ENCODE measurements at regions not wholly inside any gene's neighbourhood (a gene's known extent, or its start where the extent isn't known, plus 50 kb on each side); places are given as distances from the start of the nearest gene placed in this dataset.

DNA sequence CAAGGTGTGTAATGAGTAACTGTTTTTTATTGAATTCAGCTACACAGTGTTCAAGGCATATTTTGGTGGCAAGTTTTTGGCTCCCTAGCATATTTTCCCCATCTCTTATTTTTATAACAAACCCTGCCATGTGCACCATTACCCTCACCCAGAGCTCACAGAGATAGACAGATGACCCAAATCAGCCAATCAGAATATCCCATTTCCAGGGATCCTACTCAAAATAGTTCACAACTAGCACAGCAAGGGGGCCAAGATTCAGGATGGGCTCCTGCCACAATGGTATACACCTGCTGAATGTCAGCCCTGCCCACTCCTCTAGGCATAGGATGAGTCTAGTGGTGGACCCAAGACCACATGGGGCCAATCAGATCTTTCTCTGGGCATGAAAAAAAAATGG, 78.8 kb upstream of the SETMAR start:
- H3K27ac ChIP-seq (replicated peaks) = no peak overlapping the region
- H3K4me3 ChIP-seq = no peak overlapping the region
- H3K36me3 ChIP-seq = no peaks in the 10 kb centered on the region
- no peaks in the 10 kb centered on the region for H3K9me3 ChIP-seq (replicated peaks)
- intact Hi-C loops (cut with micrococcal nuclease) = no loop called here
- H3K27me3 ChIP-seq (ENCODE audit: low read depth) = no peaks in the 10 kb centered on the region
- no peak for DNase-seq
- no peaks in the 10 kb centered on the region for H3K4me1 ChIP-seq
- TF ChIP-seq, protein P1, sequence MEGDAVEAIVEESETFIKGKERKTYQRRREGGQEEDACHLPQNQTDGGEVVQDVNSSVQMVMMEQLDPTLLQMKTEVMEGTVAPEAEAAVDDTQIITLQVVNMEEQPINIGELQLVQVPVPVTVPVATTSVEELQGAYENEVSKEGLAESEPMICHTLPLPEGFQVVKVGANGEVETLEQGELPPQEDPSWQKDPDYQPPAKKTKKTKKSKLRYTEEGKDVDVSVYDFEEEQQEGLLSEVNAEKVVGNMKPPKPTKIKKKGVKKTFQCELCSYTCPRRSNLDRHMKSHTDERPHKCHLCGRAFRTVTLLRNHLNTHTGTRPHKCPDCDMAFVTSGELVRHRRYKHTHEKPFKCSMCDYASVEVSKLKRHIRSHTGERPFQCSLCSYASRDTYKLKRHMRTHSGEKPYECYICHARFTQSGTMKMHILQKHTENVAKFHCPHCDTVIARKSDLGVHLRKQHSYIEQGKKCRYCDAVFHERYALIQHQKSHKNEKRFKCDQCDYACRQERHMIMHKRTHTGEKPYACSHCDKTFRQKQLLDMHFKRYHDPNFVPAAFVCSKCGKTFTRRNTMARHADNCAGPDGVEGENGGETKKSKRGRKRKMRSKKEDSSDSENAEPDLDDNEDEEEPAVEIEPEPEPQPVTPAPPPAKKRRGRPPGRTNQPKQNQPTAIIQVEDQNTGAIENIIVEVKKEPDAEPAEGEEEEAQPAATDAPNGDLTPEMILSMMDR (IDR thresholded peaks at IDR 0.05; ENCODE audit: borderline replicate concordance) = no peak

- Histone ChIP-seq H3K27ac (replicated peaks) (no peak overlapping the region), H3K4me3 (no peak overlapping the region), H3K9me3 (replicated peaks) (no peaks in the 10 kb centered on the region), H3K36me3 (no peaks in the 10 kb centered on the region), H3K27me3 (ENCODE audit: low read depth) (no peaks in the 10 kb centered on the region), H3K4me1 (no peaks in the 10 kb centered on the region)
- no peak for DNase-seq
- TF ChIP-seq, protein P1 (IDR thresholded peaks at IDR 0.05; ENCODE audit: borderline replicate concordance) = no peak
- intact Hi-C loops (cut with micrococcal nuclease) = no loop called here
Measured at GRCh38 chr3:4225005-4225471, 78.1 kb upstream of the SETMAR start.

DNA sequence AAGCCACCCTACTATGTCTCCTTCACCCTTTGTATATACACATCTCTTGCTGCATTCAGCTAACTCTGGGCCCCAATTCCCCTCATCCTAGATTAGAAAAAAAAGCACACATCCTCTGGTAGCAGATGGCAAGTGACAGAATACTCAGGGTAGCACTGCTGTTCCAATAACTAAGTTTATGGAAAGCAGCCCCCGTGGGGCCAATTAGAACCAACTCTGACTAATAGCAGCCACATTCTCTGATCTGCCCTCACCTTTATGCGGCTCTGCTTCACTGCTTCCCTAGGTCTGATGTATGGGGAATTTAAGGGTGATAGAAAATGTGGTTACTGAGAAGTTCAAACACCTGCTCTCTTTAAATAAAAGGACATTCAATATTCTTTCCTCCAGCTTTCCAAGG, 74.9 kb upstream of the SETMAR start:
- Histone ChIP-seq H3K36me3 (no peaks in the 10 kb centered on the region), H3K4me1 (no peaks in the 10 kb centered on the region), H3K4me3 (no peak overlapping the region), H3K27ac (replicated peaks) (no peak overlapping the region), H3K27me3 (ENCODE audit: low read depth) (no peaks in the 10 kb centered on the region), H3K9me3 (replicated peaks) (no peaks in the 10 kb centered on the region)
- TF ChIP-seq, protein P1 (IDR thresholded peaks at IDR 0.05; ENCODE audit: borderline replicate concordance) = no peak
- intact Hi-C loops (cut with micrococcal nuclease) = no loop called here
- DNase-seq = no peak

GRCh38 chr3:4231041-4231440, 72.1 kb upstream of the SETMAR start:
- Histone ChIP-seq H3K36me3 (no peaks in the 10 kb centered on the region), H3K4me1 (no peaks in the 10 kb centered on the region), H3K9me3 (replicated peaks) (no peaks in the 10 kb centered on the region), H3K4me3 (no peak overlapping the region), H3K27me3 (ENCODE audit: low read depth) (no peaks in the 10 kb centered on the region), H3K27ac (replicated peaks) (no peak overlapping the region)
- DNase-seq = no peak
- TF ChIP-seq, protein P1 (IDR thresholded peaks at IDR 0.05; ENCODE audit: borderline replicate concordance) = no peak
- intact Hi-C loops (cut with micrococcal nuclease) = no loop called here

DNA sequence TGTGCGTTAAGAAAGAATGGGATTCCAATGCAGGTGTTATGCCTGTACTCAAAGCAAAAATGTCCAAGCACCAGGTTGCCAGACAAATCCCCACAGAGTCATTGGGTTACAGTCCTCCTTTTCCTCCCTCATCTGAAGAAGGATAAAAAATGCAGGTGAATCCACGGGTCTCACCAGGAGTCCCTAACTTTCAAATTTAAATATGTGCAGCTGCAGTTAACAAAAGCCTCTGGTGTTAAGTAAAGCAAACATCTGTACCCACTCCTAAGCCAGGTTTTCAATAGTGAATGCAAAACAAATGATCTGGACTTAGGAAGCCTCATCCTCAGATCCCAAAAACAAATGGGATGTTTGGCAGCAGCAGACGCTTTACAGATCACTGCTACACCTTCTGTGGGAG, 70.4 kb upstream of the SETMAR start:
- H3K4me3 ChIP-seq = no peak overlapping the region
- no peaks in the 10 kb centered on the region for H3K27me3 ChIP-seq (ENCODE audit: low read depth)
- H3K4me1 ChIP-seq = no peaks in the 10 kb centered on the region
- DNase-seq = no peak
- no peaks in the 10 kb centered on the region for H3K36me3 ChIP-seq
- TF ChIP-seq, protein P1 (IDR thresholded peaks at IDR 0.05; ENCODE audit: borderline replicate concordance) = no peak
- H3K27ac ChIP-seq (replicated peaks) = no peak overlapping the region
- H3K9me3 ChIP-seq (replicated peaks) = peaks cover 8% of the 10 kb centered on the region
- intact Hi-C loops (cut with micrococcal nuclease) = no loop called here

- no peak for DNase-seq
- H3K4me3 ChIP-seq = no peak overlapping the region
- H3K4me1 ChIP-seq = no peaks in the 10 kb centered on the region
- TF ChIP-seq, protein P1 (IDR thresholded peaks at IDR 0.05; ENCODE audit: borderline replicate concordance) = no peak
- intact Hi-C loops (cut with micrococcal nuclease) = no loop called here
- no peak overlapping the region for H3K27ac ChIP-seq (replicated peaks)
- H3K36me3 ChIP-seq = no peaks in the 10 kb centered on the region
- H3K9me3 ChIP-seq (replicated peaks) = peaks cover 15% of the 10 kb centered on the region
- no peaks in the 10 kb centered on the region for H3K27me3 ChIP-seq (ENCODE audit: low read depth)
Measured at GRCh38 chr3:4233488-4233887, 69.7 kb upstream of the SETMAR start.

Data from left ventricle myocardium inferior (tissue), 1 donor.